GM10266 (cell line): ENCODE measurements at regions not wholly inside any gene's neighbourhood (a gene's known extent, or its start where the extent isn't known, plus 50 kb on each side); places are given as distances from the start of the nearest gene placed in this dataset.

Experiments used
- DNase-seq: peaks from one replicate; pipeline ENCODE4 v3.0.0; 2012; ENCODE audit errors: extremely low spot score
- CTCF ChIP-seq: IDR thresholded peaks from 2 replicates; pipeline ENCODE4 v1.5.1; 2012; ENCODE audit warnings: mild to moderate bottlenecking, low read depth; ENCODE audit not compliant: control insufficient read depth, insufficient read depth; ENCODE audit errors: missing control alignments

GRCh38 chr1:229760478-229760996 lies 134.5 kb downstream of the URB2 start:
- no peak for TF ChIP-seq CTCF

GRCh38 chr1:229762891-229763290 lies 136.8 kb downstream of the URB2 start:
- DNase-seq, result no peak
- no peak for TF ChIP-seq CTCF

More at GRCh38 chr1:229760478-229760996, 134.5 kb downstream of the URB2 start:
- DNase-seq, result no peak

GRCh38 chr1:229768232-229768631 lies 142.2 kb downstream of the URB2 start:
- no peak for TF ChIP-seq CTCF
- DNase-seq, result no peak

GRCh38 chr1:229769006-229769405 lies 143.0 kb downstream of the URB2 start:
- TF ChIP-seq CTCF, result no peak
- DNase-seq, result no peak

GRCh38 chr1:229769809-229770208 lies 143.8 kb downstream of the URB2 start:
- no peak for TF ChIP-seq CTCF
- no peak for DNase-seq

DNA sequence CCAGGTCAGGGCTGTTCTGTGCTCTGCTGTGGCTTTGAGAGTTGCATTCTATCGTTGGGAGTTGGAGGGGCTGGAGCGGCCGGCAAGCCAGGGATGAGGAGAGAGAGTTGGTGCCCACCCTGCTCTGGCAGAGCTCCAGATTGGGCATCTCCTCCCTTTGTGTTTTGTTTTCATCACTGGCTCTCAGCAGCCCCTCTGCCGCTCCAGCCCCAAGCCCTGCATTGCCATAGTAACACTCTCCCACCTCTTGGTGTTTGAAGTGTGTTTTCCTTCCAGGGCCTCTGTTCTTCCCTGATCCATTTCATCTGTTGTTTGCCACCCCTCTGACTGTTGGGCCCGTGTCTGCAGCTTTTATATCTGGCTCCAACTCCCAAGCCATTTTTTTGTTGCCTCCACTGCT lies 152.7 kb downstream of the URB2 start:
- DNase-seq, result no peak
- no peak for TF ChIP-seq CTCF

DNA sequence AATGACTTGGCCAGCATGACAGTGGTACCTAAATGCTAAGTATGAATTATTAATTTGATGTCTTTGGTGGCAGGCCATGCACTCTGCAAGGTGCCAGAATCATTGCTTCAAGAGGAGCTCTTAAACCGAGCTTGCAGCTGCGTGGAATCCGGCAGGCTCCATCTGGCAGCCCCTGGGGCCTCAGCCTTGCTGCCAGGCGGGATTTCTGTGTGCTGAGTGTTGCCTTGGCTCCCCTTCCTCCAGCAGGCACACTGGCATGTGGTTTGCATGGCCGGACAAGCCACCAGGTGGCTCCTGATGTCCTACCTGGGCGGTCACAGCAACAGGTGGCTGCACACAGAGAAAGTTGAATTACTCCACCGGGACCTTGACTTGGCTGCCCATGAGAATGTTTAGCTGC lies 155.4 kb downstream of the URB2 start:
- TF ChIP-seq CTCF, result no peak
- no peak for DNase-seq

DNA sequence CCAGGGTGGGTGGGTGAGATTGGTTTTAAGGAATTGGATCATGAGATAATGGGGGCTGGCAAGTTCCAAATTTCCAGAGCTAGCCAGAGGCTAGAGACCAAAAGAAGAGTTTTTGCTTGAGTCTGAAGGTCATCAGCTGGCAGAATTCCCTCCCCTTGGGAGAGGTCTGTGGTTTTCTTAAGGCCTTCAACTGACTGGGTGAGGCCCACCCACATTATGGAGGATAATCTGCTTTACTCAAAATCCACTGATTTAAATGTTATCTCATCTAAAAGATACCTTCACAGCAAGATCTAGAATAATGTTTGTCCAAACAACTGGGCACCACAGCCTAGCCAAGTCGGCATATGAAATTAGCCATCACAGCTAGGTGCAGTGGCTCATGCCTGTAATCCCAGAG lies 156.4 kb downstream of the URB2 start:
- no peak for TF ChIP-seq CTCF

More for the DNA sequence above, 156.4 kb downstream of the URB2 start:
- DNase-seq, result no peak
